SJSA1 (cell line): ENCODE measurements at regions not wholly inside any gene's neighbourhood (a gene's known extent, or its start where the extent isn't known, plus 50 kb on each side); places are given as distances from the start of the nearest gene placed in this dataset.
"Not testable (repeated sequence)": the region's sequence is repeated elsewhere in the genome, so short reads cannot be mapped to it uniquely, and the experiment has no call there.

ENCODE experiments used
- DNase-seq, 2 experiments: peaks; one replicate each; pipeline ENCODE4 v3.0.0-alpha.2; 2015 to 2020; ENCODE audit warnings: low spot score in 2 of 2, low read depth in 1 of 2
- H3K27ac ChIP-seq: fragments of 250-450 bp; sonication (Bioruptor Pico); 2 replicates; pipeline ENCODE4 v1.5.1; 2020; ENCODE audit warnings: mild to moderate bottlenecking, moderate library complexity
- H3K27me3 ChIP-seq: fragments of 250-450 bp; sonication (Bioruptor Pico); replicated peaks from 2 replicates; pipeline ENCODE4 v1.5.1; 2020; ENCODE audit warnings: mild to moderate bottlenecking, moderate library complexity
- H3K36me3 ChIP-seq: fragments of 250-450 bp; sonication (Bioruptor Pico); 2 replicates; pipeline ENCODE4 v1.5.1; 2020; ENCODE audit warnings: mild to moderate bottlenecking
- H3K4me1 ChIP-seq: fragments of 250-450 bp; sonication (Bioruptor Pico); replicated peaks from 2 replicates; pipeline ENCODE4 v1.6.1; 2021; ENCODE audit warnings: mild to moderate bottlenecking
- H3K4me3 ChIP-seq: fragments of 250-450 bp; sonication (Bioruptor Pico); 2 replicates; pipeline ENCODE4 v1.5.1; 2020; ENCODE audit warnings: mild to moderate bottlenecking
- H3K9me3 ChIP-seq: fragments of 250-450 bp; sonication (Bioruptor Pico); replicated peaks from 2 replicates; pipeline ENCODE4 v1.5.1; 2020; ENCODE audit warnings: mild to moderate bottlenecking

DNA sequence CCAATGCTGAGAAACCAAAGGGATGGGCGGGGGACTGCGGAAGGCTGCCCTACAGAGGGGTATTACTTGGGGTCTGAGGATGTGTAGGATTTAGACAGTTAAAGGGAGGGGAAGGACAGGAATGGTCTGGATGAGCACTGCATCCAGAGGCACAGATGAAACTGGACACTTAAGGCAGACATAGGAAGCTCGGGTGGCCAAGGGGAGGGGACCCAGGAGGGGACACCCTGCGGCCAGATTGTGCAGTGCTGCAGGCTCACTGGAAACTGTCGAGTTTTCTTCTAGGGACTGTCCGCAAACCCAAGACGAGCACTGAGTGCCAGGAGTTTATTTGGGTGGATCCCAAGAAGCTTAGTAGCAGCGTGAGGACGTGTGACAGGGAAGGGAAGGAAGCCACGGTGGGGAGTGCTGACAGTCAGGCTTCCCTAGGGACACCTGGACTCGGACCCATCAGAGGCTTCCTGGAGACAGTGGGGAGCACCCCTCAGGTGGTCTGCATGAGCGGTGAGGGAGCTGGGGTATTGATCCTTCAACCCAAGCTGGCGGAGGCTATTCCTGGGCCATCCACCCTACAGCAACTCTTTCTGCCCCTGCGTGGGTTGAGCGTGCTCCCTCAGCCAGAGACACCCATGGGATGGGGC is 278.7 kb downstream of the FOXL1 start:
- Histone ChIP-seq H3K27ac (no peak overlapping the region), H3K9me3 (no peaks in the 10 kb centered on the region), H3K27me3 (no peaks in the 10 kb centered on the region), H3K4me3 (no peak overlapping the region), H3K36me3 (no peaks in the 10 kb centered on the region), H3K4me1 (peaks cover 21% of the 10 kb centered on the region)
- DNase-seq = no peak

DNA sequence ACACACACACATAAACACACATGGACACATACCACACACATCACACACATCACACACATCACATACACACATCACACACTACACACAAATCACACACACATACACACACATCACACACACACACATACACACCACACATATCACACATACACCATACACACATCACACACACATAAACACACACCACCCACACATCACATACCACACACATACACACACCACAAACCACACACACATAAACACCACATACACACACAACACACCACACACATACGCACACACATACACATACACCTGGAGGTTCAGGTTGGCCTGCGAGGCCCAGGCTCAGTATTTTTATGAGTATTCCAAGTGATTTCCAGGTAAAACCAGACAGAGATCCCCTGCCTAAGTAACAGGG is 279.5 kb downstream of the FOXL1 start:
- Histone ChIP-seq H3K27me3 (no peaks in the 10 kb centered on the region), H3K9me3 (no peaks in the 10 kb centered on the region), H3K36me3 (no peaks in the 10 kb centered on the region), H3K4me3 (no peak overlapping the region), H3K27ac (no peak overlapping the region), H3K4me1 (peaks cover 21% of the 10 kb centered on the region)
- no peak for DNase-seq

DNA sequence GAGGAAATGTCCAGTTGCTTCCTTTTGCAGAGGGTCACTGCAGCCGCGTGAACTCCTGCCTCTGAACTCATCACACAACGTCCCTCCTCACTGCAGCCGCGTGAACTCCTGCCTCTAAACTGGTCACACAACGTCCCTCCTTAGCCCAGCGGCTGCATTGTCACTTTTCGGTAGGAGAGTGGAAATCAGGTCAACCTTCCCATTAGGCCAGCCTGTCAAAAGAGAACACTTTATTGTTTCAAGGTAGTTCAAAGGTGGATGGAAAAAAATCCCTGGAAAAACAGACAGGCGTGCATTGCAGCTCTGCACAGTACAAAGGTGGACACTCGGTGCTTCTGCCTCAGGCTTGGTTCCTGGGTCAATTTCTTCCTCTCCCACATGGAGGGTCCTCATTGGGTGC is 280.2 kb downstream of the FOXL1 start:
- no peak for DNase-seq
- no peaks in the 10 kb centered on the region for H3K27me3 ChIP-seq
- H3K4me3 ChIP-seq = no peak overlapping the region
- no peak overlapping the region for H3K27ac ChIP-seq
- no peaks in the 10 kb centered on the region for H3K36me3 ChIP-seq
- H3K9me3 ChIP-seq = no peaks in the 10 kb centered on the region
- peaks cover 21% of the 10 kb centered on the region for H3K4me1 ChIP-seq

DNA sequence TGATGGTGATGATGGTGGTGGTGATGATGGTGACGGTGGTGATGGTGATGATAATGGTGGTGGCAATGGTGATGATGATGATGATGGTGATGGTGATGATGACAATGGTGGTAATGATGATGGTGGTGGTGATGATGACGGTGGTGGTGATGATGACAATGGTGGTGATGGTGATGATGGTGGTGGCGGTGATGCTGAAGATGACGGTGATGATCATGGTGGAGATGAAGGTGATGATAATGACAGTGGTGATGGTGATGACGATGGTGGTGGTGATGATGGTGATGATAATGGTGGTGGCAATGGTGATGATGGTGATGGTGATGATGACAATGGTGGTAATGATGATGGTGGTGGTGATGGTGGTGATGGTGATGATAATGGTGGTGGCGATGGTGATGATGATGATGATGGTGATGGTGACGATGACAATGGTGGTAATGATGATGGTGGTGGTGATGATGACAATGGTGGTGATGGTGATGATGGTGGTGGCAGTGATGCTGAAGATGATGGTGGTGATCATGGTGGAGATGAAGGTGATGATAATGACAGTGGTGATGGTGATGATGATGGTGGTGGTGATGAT is 283.0 kb downstream of the FOXL1 start:
- H3K27me3 ChIP-seq, H3K9me3 ChIP-seq, H3K36me3 ChIP-seq, DNase-seq, H3K27ac ChIP-seq, H3K4me3 ChIP-seq, H3K4me1 ChIP-seq: not testable (repeated sequence)

DNA sequence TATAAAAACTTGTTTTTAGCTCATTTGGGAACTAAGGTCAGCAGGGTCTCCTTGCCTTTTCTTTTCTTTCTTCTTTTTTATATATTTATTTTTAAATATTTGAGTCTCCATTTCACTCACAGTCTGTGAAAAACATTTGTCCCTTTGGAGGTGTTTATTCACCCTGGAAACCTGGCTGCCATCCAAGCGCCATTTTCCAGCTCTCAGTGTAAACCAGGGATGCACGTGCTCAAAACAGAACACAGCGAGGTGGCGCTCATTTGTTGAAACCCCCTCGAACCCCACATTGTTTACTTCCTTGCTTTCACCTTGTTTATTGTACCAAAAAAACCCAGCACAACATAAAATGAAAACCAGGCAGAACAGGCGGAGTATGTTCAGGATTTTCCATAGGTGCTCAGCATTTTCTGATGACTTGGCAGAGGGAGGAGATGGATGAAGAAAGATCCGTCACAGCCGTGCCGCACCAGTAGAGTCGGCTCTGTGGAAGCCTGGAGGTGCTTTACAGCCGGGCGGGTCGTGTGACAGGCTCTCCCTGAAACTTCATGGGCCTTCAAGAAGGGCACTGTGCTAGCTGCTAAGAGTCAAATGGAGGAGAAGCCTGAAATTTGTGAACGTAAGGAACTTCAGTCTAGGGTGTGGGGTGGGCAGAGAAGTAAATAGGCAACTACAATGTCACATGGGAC is 284.4 kb downstream of the FOXL1 start:
- Histone ChIP-seq H3K4me3 (no peak overlapping the region), H3K36me3 (no peaks in the 10 kb centered on the region), H3K27ac (no peak overlapping the region), H3K27me3 (no peaks in the 10 kb centered on the region), H3K9me3 (no peaks in the 10 kb centered on the region), H3K4me1 (peaks cover 11% of the 10 kb centered on the region)
- no peak for DNase-seq

DNA sequence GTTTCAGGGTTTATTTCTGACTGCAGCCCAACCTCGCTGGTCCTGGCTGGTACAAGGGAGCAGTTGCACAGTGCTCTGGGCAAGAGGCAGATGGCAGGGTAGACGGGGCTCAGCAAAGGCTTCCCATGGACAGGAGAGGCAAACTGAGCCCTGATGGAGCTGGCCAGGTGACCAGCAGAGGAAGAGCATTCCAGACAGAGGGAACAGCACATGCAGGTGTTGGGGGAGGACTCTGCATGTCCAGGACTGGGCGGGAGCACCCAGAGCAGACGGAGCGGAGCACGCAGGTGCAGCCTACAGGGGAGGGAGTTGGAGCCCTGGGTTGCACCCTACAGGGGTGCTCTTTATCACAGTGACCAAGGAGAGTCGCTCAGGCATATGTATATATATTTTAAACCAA is 285.3 kb downstream of the FOXL1 start:
- no peaks in the 10 kb centered on the region for H3K36me3 ChIP-seq
- H3K9me3 ChIP-seq = no peaks in the 10 kb centered on the region
- H3K4me1 ChIP-seq = peaks cover 20% of the 10 kb centered on the region
- no peak for DNase-seq
- H3K27me3 ChIP-seq = no peaks in the 10 kb centered on the region
- H3K4me3 ChIP-seq = no peak overlapping the region
- H3K27ac ChIP-seq = no peak overlapping the region

DNA sequence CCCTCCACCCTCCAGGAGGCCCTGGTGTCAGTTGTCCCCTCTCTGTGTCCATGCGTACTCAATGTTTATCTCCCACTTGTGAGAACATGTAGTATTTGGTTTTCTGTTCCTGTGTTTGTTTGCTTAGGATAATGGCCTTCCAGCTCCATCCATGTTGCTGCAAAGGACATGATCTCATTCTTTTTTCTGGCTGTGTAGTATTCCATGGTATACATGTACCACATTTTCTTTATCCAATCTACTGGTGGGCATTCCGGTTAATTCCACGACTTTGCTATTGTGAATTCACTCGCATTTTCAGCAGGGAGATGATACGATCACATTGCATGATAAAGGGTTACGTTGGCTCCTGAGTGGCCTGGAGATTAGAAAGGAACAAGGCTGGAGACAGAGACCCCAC is 286.2 kb downstream of the FOXL1 start:
- H3K4me1 ChIP-seq = peaks cover 29% of the 10 kb centered on the region
- H3K36me3 ChIP-seq = no peaks in the 10 kb centered on the region
- no peaks in the 10 kb centered on the region for H3K27me3 ChIP-seq

DNA sequence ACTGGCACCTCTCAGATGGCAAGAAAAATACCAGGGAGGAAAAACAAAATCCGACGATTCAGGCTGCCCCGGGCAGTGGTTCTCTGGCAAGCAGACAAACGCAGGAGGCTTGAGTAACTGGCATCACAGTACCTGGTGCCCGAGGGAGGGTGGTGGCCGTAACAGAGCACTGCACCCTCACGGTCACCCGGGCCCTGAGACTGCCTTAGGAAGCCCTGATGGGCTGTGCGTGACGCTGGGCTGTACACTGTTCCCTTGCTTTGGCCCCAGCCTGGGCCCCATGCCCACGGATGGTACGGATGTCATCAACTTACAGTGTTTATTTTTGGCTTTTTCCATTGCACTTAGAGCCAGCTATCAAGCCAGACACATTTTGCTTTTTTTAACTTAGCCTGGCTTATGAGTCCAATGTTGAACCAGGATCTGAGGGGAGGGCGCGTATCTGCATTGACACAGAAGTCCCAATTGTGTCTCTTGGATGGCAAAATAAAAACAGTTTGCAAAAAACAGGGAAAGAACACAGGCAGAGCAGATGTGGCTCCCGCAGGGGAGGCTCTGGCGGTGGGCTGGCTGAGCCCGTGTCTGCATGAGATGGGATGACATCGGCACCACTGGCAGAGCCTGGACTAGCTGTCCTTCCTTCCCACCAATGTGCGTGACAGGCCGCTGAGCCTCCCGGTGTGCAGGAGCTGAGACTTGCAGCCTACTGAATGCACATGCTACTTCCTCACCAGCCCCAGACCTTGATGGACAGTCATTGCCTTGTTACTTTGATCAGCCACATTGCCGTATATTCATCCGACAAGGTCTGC is 287.7 kb downstream of the FOXL1 start:
- Histone ChIP-seq H3K4me1 (peaks cover 31% of the 10 kb centered on the region), H3K27ac (no peak overlapping the region), H3K4me3 (no peak overlapping the region), H3K27me3 (no peaks in the 10 kb centered on the region), H3K9me3 (no peaks in the 10 kb centered on the region), H3K36me3 (no peaks in the 10 kb centered on the region)
- DNase-seq = peak in 1 of 2 experiments; percentile 34

More for the DNA sequence above, 286.2 kb downstream of the FOXL1 start:
- no peak overlapping the region for H3K4me3 ChIP-seq
- H3K27ac ChIP-seq = no peak overlapping the region
- no peak for DNase-seq
- H3K9me3 ChIP-seq = no peaks in the 10 kb centered on the region

DNA sequence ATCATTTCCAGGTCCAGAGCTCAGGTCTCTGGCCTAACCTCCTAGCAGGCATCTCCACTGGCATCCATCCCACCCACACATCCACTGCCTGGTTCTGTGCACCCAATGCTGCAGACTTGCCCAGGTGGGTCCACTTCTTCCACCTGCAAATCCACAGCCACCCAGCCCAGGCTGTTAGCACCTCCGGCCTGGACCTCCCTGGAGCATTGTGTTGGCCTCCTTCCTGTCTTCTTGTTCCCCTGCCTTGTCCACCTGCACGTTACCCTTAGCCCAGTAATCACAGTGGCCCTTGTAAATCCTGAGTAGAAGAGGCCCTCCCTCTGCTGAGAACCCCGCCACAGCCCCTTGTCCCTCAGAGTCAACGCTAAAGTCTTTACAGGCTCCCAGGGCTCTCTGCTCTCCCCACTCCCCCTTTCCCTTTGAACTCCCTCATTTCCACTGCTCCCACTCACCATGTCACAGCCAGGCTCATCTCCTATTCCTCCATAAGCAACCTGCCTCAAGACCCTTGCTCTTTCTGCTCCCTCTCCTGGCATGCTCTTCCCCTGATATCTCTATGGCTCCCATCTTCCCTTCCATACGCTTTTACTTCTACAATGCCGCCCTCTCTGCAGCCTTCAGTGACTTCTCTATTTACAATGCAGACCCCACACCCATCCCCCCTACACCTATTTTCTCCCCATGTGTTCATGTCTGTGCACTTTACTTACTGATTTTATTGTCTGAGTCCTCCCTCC is 288.8 kb downstream of the FOXL1 start:
- Histone ChIP-seq H3K4me3 (no peak overlapping the region), H3K9me3 (no peaks in the 10 kb centered on the region), H3K36me3 (no peaks in the 10 kb centered on the region), H3K27me3 (no peaks in the 10 kb centered on the region), H3K27ac (no peak overlapping the region), H3K4me1 (peaks cover 31% of the 10 kb centered on the region)
- no peak for DNase-seq

DNA sequence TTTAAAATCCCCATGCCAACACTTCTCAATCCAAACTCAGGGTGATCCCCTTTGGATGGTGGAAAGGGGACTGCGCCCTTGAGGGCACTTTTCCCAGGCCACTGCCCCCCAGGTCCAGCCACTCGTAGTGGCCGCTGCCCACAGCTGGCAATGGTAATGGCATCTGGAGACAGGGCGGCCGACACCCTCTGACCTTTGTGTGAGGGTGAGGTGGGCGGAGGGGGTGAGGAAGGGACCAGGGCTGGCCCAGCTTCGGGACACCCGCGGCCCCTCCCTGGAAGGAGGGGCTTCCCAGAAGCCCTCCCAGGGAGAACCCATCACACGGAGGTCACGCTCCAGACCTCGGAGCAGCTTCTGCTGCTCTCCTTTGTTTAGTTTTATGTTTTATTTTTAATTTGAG is 289.7 kb downstream of the FOXL1 start:
- H3K27me3 ChIP-seq = no peaks in the 10 kb centered on the region
- H3K4me3 ChIP-seq = no peak overlapping the region
- peaks cover 31% of the 10 kb centered on the region for H3K4me1 ChIP-seq
- DNase-seq = peak in 1 of 2 experiments; percentile 45
- peak overlapping the region; percentile 55 for H3K27ac ChIP-seq
- H3K9me3 ChIP-seq = no peaks in the 10 kb centered on the region
- H3K36me3 ChIP-seq = no peaks in the 10 kb centered on the region

DNA sequence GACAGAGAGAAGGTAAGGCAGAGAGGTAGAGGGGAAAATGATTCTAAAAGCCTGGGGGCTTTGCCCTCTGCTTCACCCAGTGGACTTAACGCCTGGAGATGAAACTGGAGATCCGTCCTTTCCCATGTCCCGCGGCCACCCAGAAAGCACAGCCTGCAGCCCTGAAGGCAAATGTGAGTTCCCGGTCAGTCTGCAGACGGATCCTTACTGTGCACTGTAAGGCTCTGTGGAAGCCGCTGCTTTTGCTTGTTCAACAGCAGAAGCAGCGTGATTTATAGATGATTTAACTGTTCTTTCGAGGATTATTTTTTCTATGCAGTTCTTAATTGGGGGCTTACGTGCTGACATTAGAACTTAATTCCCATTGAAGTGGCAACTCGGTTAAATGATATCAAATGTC is 290.4 kb downstream of the FOXL1 start:
- H3K27ac ChIP-seq = peak overlapping the region; percentile 55
- peak; percentile 64 to 68 for DNase-seq
- no peaks in the 10 kb centered on the region for H3K9me3 ChIP-seq
- no peaks in the 10 kb centered on the region for H3K27me3 ChIP-seq
- no peak overlapping the region for H3K4me3 ChIP-seq
- H3K4me1 ChIP-seq = peaks cover 31% of the 10 kb centered on the region
- no peaks in the 10 kb centered on the region for H3K36me3 ChIP-seq

DNA sequence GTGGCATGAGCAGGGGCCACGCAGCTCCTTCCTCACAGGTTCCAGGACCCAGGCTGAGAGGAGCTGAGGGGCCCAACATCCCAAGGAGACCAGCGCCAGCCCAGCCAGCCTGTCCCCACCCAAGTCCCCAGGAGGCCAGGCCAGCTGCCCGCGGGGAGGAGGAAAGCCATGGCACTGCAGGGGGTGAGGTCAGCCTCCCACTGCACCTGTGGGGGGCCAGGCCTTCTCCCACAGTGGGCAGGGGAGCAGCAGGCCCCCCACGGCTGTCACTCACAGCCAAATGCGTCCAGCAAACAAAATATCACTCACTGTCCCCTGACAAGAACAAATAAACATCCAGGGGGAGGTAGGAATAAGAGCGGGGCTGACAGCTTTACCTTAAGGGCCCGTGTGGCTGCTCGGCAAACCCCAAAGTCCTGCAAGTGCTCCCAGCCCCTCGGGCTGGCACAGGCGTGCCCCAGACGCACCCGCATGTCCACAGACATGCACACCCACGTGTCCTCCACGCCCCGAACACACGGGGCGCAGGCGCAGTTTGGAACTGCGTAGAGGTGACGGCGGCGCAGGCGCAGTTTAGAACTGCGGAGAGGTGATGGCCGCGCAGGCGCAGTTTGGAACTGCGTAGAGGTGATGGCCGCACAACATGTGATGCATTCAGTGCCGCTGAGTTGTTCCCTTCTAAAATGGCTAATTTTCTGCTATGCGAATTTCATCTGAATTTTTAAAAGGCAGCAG is 291.1 kb downstream of the FOXL1 start:
- no peaks in the 10 kb centered on the region for H3K27me3 ChIP-seq
- peaks cover 31% of the 10 kb centered on the region for H3K4me1 ChIP-seq
- no peak overlapping the region for H3K27ac ChIP-seq
- no peaks in the 10 kb centered on the region for H3K9me3 ChIP-seq
- H3K4me3 ChIP-seq = no peak overlapping the region
- no peak for DNase-seq
- H3K36me3 ChIP-seq = no peaks in the 10 kb centered on the region

DNA sequence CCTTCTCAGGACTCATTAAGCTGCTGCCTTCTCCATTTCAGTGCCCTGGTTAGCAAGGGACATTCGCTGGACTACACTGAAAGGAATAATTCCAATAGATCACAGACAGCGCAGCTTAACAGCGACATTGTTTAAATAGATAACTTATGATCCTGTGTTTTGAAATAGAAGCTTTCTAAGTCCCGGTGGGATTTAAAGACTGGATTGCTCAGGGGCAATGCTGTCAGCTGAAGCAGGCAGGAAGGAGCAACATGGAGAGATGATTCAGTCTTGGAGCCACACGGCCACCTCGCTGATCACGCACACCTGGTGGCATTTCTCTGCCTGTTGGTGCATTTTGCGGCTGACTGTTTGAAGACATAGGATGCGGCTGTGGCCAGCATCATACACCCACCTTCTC is 292.0 kb downstream of the FOXL1 start:
- H3K4me1 ChIP-seq = peaks cover 31% of the 10 kb centered on the region
- H3K27me3 ChIP-seq = no peaks in the 10 kb centered on the region
- no peak overlapping the region for H3K4me3 ChIP-seq
- no peaks in the 10 kb centered on the region for H3K9me3 ChIP-seq
- H3K27ac ChIP-seq = no peak overlapping the region
- no peak for DNase-seq
- no peaks in the 10 kb centered on the region for H3K36me3 ChIP-seq
